Smooth muscle cell of the brain vasculature (primary cell): ENCODE measurements at regions not wholly inside any gene's neighbourhood (a gene's known extent, or its start where the extent isn't known, plus 50 kb on each side); places are given as distances from the start of the nearest gene placed in this dataset.

Source experiments
- DNase-seq: peaks from one replicate; pipeline ENCODE4 v3.0.0-alpha.2; 2012; ENCODE audit warnings: low read depth, low spot score

GRCh38 chr2:228707846-228708245 is 526.4 kb upstream of the SPHKAP start:
- DNase-seq, result no peak

GRCh38 chr2:228705318-228705717 is 523.8 kb upstream of the SPHKAP start:
- no peak for DNase-seq

- DNase-seq, result no peak
Measured at GRCh38 chr2:228703152-228703551, 521.7 kb upstream of the SPHKAP start.

- DNase-seq, result no peak
Measured at GRCh38 chr2:228701506-228701905, 520.0 kb upstream of the SPHKAP start.

- no peak for DNase-seq
Measured at GRCh38 chr2:228700638-228701037, 519.2 kb upstream of the SPHKAP start.

- no peak for DNase-seq
Measured at GRCh38 chr2:228699888-228700287, 518.4 kb upstream of the SPHKAP start.

- DNase-seq, result no peak
Measured at GRCh38 chr2:228699400-228699799, 517.9 kb upstream of the SPHKAP start.

- no peak for DNase-seq
Measured at GRCh38 chr2:228698963-228699362, 517.5 kb upstream of the SPHKAP start.

- no peak for DNase-seq
Measured at GRCh38 chr2:228697456-228697855, 516.0 kb upstream of the SPHKAP start.

- DNase-seq, result no peak
Measured at GRCh38 chr2:228690681-228691080, 509.2 kb upstream of the SPHKAP start.

GRCh38 chr2:228689053-228689452 is 507.6 kb upstream of the SPHKAP start:
- DNase-seq, result no peak

- no peak for DNase-seq
Measured at GRCh38 chr2:228688007-228688645, 506.6 kb upstream of the SPHKAP start.

GRCh38 chr2:228681979-228682378 is 500.5 kb upstream of the SPHKAP start:
- DNase-seq, result no peak

- DNase-seq, result no peak
Measured at GRCh38 chr2:228681426-228681825, 499.9 kb upstream of the SPHKAP start.

- DNase-seq, result no peak
Measured at GRCh38 chr2:228678110-228678509, 496.6 kb upstream of the SPHKAP start.

GRCh38 chr2:228675646-228676045 is 494.2 kb upstream of the SPHKAP start:
- DNase-seq, result no peak

GRCh38 chr2:228675091-228675490 is 493.6 kb upstream of the SPHKAP start:
- no peak for DNase-seq

- DNase-seq, result no peak
Measured at GRCh38 chr2:228673876-228674554, 492.5 kb upstream of the SPHKAP start.

GRCh38 chr2:228669690-228670089 is 488.2 kb upstream of the SPHKAP start:
- DNase-seq, result no peak

- DNase-seq, result no peak
Measured at GRCh38 chr2:228665232-228665631, 483.7 kb upstream of the SPHKAP start.

- peak; percentile 75 for DNase-seq
Measured at GRCh38 chr2:228658998-228659397, 477.5 kb upstream of the SPHKAP start.

GRCh38 chr2:228657807-228658402 is 476.4 kb upstream of the SPHKAP start:
- DNase-seq, result no peak

- no peak for DNase-seq
Measured at GRCh38 chr2:228655331-228655730, 473.8 kb upstream of the SPHKAP start.
